GM19238 (cell line): ENCODE measurements at regions not wholly inside any gene's neighbourhood (a gene's known extent, or its start where the extent isn't known, plus 50 kb on each side); places are given as distances from the start of the nearest gene placed in this dataset.

Experiments
- DNase-seq: peaks from one replicate; pipeline ENCODE4 v3.0.0; 2011; ENCODE audit warnings: low spot score; ENCODE audit not compliant: insufficient read length

- no peak for DNase-seq
These were observed 939.8 kb downstream of the EFNA5 start for GRCh38 chr5:106730912-106731311.

- DNase-seq, result no peak
These were observed 940.2 kb downstream of the EFNA5 start for GRCh38 chr5:106730506-106730905.

GRCh38 chr5:106728208-106728607, 942.5 kb downstream of the EFNA5 start:
- DNase-seq, result no peak

GRCh38 chr5:106727071-106727470, 943.7 kb downstream of the EFNA5 start:
- no peak for DNase-seq

- no peak for DNase-seq
These were observed 950.4 kb downstream of the EFNA5 start for GRCh38 chr5:106720367-106720766.

- DNase-seq, result no peak
These were observed 970.9 kb downstream of the EFNA5 start for GRCh38 chr5:106699796-106700195.

- DNase-seq, result no peak
These were observed 971.5 kb downstream of the EFNA5 start for GRCh38 chr5:106699198-106699597.

GRCh38 chr5:106698169-106698568, 972.6 kb downstream of the EFNA5 start:
- DNase-seq, result no peak

GRCh38 chr5:106691701-106692100, 979.0 kb downstream of the EFNA5 start:
- no peak for DNase-seq

- no peak for DNase-seq
These were observed 980.2 kb downstream of the EFNA5 start for GRCh38 chr5:106690585-106690984.

- no peak for DNase-seq
These were observed 990.4 kb downstream of the EFNA5 start for GRCh38 chr5:106680330-106680729.

GRCh38 chr5:106677057-106677456, 993.7 kb downstream of the EFNA5 start:
- no peak for DNase-seq

GRCh38 chr5:106675687-106676086, 995.0 kb downstream of the EFNA5 start:
- no peak for DNase-seq

GRCh38 chr5:106673941-106674340, 996.8 kb downstream of the EFNA5 start:
- DNase-seq, result no peak

- no peak for DNase-seq
These were observed 1008.9 kb downstream of the EFNA5 start for GRCh38 chr5:106661866-106662265.

- no peak for DNase-seq
These were observed 1010.1 kb downstream of the EFNA5 start for GRCh38 chr5:106660681-106661080.

- no peak for DNase-seq
These were observed 1012.6 kb downstream of the EFNA5 start for GRCh38 chr5:106658150-106658549.

- DNase-seq, result no peak
These were observed 1013.9 kb downstream of the EFNA5 start for GRCh38 chr5:106656821-106657220.

GRCh38 chr5:106649031-106649430, 1021.7 kb downstream of the EFNA5 start:
- DNase-seq, result no peak

- DNase-seq, result no peak
These were observed 1022.3 kb downstream of the EFNA5 start for GRCh38 chr5:106648401-106648800.

GRCh38 chr5:106646106-106646505, 1024.6 kb downstream of the EFNA5 start:
- DNase-seq, result no peak

- no peak for DNase-seq
These were observed 1030.2 kb downstream of the EFNA5 start for GRCh38 chr5:106640511-106640910.

GRCh38 chr5:106639488-106639887, 1031.2 kb downstream of the EFNA5 start:
- no peak for DNase-seq

- no peak for DNase-seq
These were observed 1033.5 kb downstream of the EFNA5 start for GRCh38 chr5:106637275-106637674.
